ENCODE measurements at regions not wholly inside any gene's neighbourhood (a gene's known extent, or its start where the extent isn't known, plus 50 kb on each side); places are given as distances from the start of the nearest gene placed in this dataset.

GRCh38 chr7:111676167-111676566 is 113.9 kb upstream of the IMMP2L start:
- H3K4me3 Mint-ChIP-seq = no peak overlapping the region
- no peak overlapping the region for H3K27ac Mint-ChIP-seq (ENCODE audit: unreplicated experiment)
- no peaks in the 10 kb centered on the region for H3K9me3 Mint-ChIP-seq
- no peak for TF ChIP-seq CTCF (conservative IDR thresholded peaks at IDR 0.05)
- H3K4me1 Mint-ChIP-seq = no peaks in the 10 kb centered on the region
- no peaks in the 10 kb centered on the region for H3K27me3 Mint-ChIP-seq (ENCODE audit: low read depth)
- no peaks in the 10 kb centered on the region for H3K36me3 Mint-ChIP-seq (ENCODE audit: low read depth)
- no peak for DNase-seq (ENCODE audit: low read depth, low spot score)

GRCh38 chr7:111672901-111673300 is 110.6 kb upstream of the IMMP2L start:
- no peak for TF ChIP-seq CTCF (conservative IDR thresholded peaks at IDR 0.05)
- Mint-ChIP-seq H3K27ac (ENCODE audit: unreplicated experiment) (no peak overlapping the region), H3K27me3 (ENCODE audit: low read depth) (no peaks in the 10 kb centered on the region), H3K4me3 (no peak overlapping the region), H3K36me3 (ENCODE audit: low read depth) (no peaks in the 10 kb centered on the region), H3K9me3 (no peaks in the 10 kb centered on the region), H3K4me1 (no peaks in the 10 kb centered on the region)
- DNase-seq (ENCODE audit: low read depth, low spot score) = no peak

- no peak overlapping the region for H3K27ac Mint-ChIP-seq (ENCODE audit: unreplicated experiment)
- no peaks in the 10 kb centered on the region for H3K9me3 Mint-ChIP-seq
- no peaks in the 10 kb centered on the region for H3K4me1 Mint-ChIP-seq
- no peaks in the 10 kb centered on the region for H3K36me3 Mint-ChIP-seq (ENCODE audit: low read depth)
- DNase-seq (ENCODE audit: low read depth, low spot score) = no peak
- TF ChIP-seq CTCF (conservative IDR thresholded peaks at IDR 0.05) = no peak
- H3K27me3 Mint-ChIP-seq (ENCODE audit: low read depth) = no peaks in the 10 kb centered on the region
- H3K4me3 Mint-ChIP-seq = no peak overlapping the region
Measured at GRCh38 chr7:111671927-111672326, 109.6 kb upstream of the IMMP2L start.

GRCh38 chr7:111668711-111669110 is 106.4 kb upstream of the IMMP2L start:
- Mint-ChIP-seq H3K27ac (ENCODE audit: unreplicated experiment) (no peak overlapping the region), H3K9me3 (no peaks in the 10 kb centered on the region), H3K36me3 (ENCODE audit: low read depth) (no peaks in the 10 kb centered on the region), H3K27me3 (ENCODE audit: low read depth) (no peaks in the 10 kb centered on the region), H3K4me3 (no peak overlapping the region), H3K4me1 (no peaks in the 10 kb centered on the region)
- no peak for DNase-seq (ENCODE audit: low read depth, low spot score)
- TF ChIP-seq CTCF (conservative IDR thresholded peaks at IDR 0.05) = no peak

- H3K36me3 Mint-ChIP-seq (ENCODE audit: low read depth) = no peaks in the 10 kb centered on the region
- TF ChIP-seq CTCF (conservative IDR thresholded peaks at IDR 0.05) = no peak
- no peaks in the 10 kb centered on the region for H3K4me1 Mint-ChIP-seq
- H3K27me3 Mint-ChIP-seq (ENCODE audit: low read depth) = no peaks in the 10 kb centered on the region
- no peak overlapping the region for H3K27ac Mint-ChIP-seq (ENCODE audit: unreplicated experiment)
- H3K4me3 Mint-ChIP-seq = no peak overlapping the region
- no peaks in the 10 kb centered on the region for H3K9me3 Mint-ChIP-seq
- DNase-seq (ENCODE audit: low read depth, low spot score) = no peak
Measured at GRCh38 chr7:111667488-111667887, 105.2 kb upstream of the IMMP2L start.

GRCh38 chr7:111666260-111666659 is 104.0 kb upstream of the IMMP2L start:
- Mint-ChIP-seq H3K4me3 (no peak overlapping the region), H3K9me3 (peaks cover 4% of the 10 kb centered on the region), H3K36me3 (ENCODE audit: low read depth) (peaks cover 3% of the 10 kb centered on the region), H3K27me3 (ENCODE audit: low read depth) (no peaks in the 10 kb centered on the region), H3K27ac (ENCODE audit: unreplicated experiment) (no peak overlapping the region), H3K4me1 (no peaks in the 10 kb centered on the region)
- no peak for DNase-seq (ENCODE audit: low read depth, low spot score)
- TF ChIP-seq CTCF (conservative IDR thresholded peaks at IDR 0.05) = no peak
